ENCODE measurements at regions not wholly inside any gene's neighbourhood (a gene's known extent, or its start where the extent isn't known, plus 50 kb on each side); places are given as distances from the start of the nearest gene placed in this dataset.

GRCh38 chr3:25252291-25252690 is 175.8 kb upstream of the RARB start:
- H3K27me3 Mint-ChIP-seq: no peaks in the 10 kb centered on the region
- DNase-seq: no peak
- CTCF ChIA-PET: no interaction called here
- no peak overlapping the region for H3K4me3 Mint-ChIP-seq
- H3K4me1 Mint-ChIP-seq: no peaks in the 10 kb centered on the region
- H3K9me3 Mint-ChIP-seq: peaks cover 25% of the 10 kb centered on the region
- no peaks in the 10 kb centered on the region for H3K36me3 Mint-ChIP-seq
- no peak overlapping the region for H3K27ac Mint-ChIP-seq

- no peaks in the 10 kb centered on the region for H3K4me1 Mint-ChIP-seq
- H3K4me3 Mint-ChIP-seq: no peak overlapping the region
- H3K9me3 Mint-ChIP-seq: peaks cover 3% of the 10 kb centered on the region
- H3K36me3 Mint-ChIP-seq: no peaks in the 10 kb centered on the region
- CTCF ChIA-PET: no interaction called here
- H3K27me3 Mint-ChIP-seq: no peaks in the 10 kb centered on the region
- no peak overlapping the region for H3K27ac Mint-ChIP-seq
- DNase-seq: no peak
These were observed 171.0 kb upstream of the RARB start for GRCh38 chr3:25257026-25257425.

- Mint-ChIP-seq H3K27me3 (no peaks in the 10 kb centered on the region), H3K27ac (no peak overlapping the region), H3K36me3 (no peaks in the 10 kb centered on the region), H3K9me3 (peaks cover 3% of the 10 kb centered on the region), H3K4me1 (no peaks in the 10 kb centered on the region), H3K4me3 (no peak overlapping the region)
- no peak for DNase-seq
- CTCF ChIA-PET: no interaction called here
These were observed 168.2 kb upstream of the RARB start for GRCh38 chr3:25259871-25260270.

GRCh38 chr3:25262322-25262721 is 165.7 kb upstream of the RARB start:
- Mint-ChIP-seq H3K27ac (no peak overlapping the region), H3K36me3 (no peaks in the 10 kb centered on the region), H3K4me3 (no peak overlapping the region), H3K4me1 (no peaks in the 10 kb centered on the region), H3K9me3 (peaks cover 4% of the 10 kb centered on the region), H3K27me3 (no peaks in the 10 kb centered on the region)
- CTCF ChIA-PET: no interaction called here
- DNase-seq: no peak

GRCh38 chr3:25265284-25265683 is 162.8 kb upstream of the RARB start:
- Mint-ChIP-seq H3K27ac (no peak overlapping the region), H3K4me3 (no peak overlapping the region), H3K36me3 (no peaks in the 10 kb centered on the region), H3K27me3 (no peaks in the 10 kb centered on the region), H3K9me3 (peaks cover 9% of the 10 kb centered on the region), H3K4me1 (no peaks in the 10 kb centered on the region)
- no peak for DNase-seq
- CTCF ChIA-PET: no interaction called here

- DNase-seq: no peak
- no peak overlapping the region for H3K4me3 Mint-ChIP-seq
- no peaks in the 10 kb centered on the region for H3K36me3 Mint-ChIP-seq
- H3K4me1 Mint-ChIP-seq: no peaks in the 10 kb centered on the region
- CTCF ChIA-PET: no interaction called here
- no peaks in the 10 kb centered on the region for H3K27me3 Mint-ChIP-seq
- H3K9me3 Mint-ChIP-seq: peaks cover 8% of the 10 kb centered on the region
- no peak overlapping the region for H3K27ac Mint-ChIP-seq
These were observed 161.4 kb upstream of the RARB start for GRCh38 chr3:25266677-25267076.

- CTCF ChIA-PET: no interaction called here
- peaks cover 5% of the 10 kb centered on the region for H3K9me3 Mint-ChIP-seq
These were observed 156.0 kb upstream of the RARB start for GRCh38 chr3:25272090-25272489.

GRCh38 chr3:25273582-25274171 is 154.4 kb upstream of the RARB start:
- peaks cover under 1% of the 10 kb centered on the region for H3K9me3 Mint-ChIP-seq

More at GRCh38 chr3:25272090-25272489, 156.0 kb upstream of the RARB start:
- DNase-seq: no peak
- H3K36me3 Mint-ChIP-seq: no peaks in the 10 kb centered on the region
- no peaks in the 10 kb centered on the region for H3K27me3 Mint-ChIP-seq
- H3K4me1 Mint-ChIP-seq: no peaks in the 10 kb centered on the region
- no peak overlapping the region for H3K27ac Mint-ChIP-seq
- H3K4me3 Mint-ChIP-seq: no peak overlapping the region

GRCh38 chr3:25277503-25277902 is 150.6 kb upstream of the RARB start:
- H3K4me1 Mint-ChIP-seq: no peaks in the 10 kb centered on the region
- no peak overlapping the region for H3K27ac Mint-ChIP-seq
- CTCF ChIA-PET: no interaction called here
- H3K36me3 Mint-ChIP-seq: no peaks in the 10 kb centered on the region
- DNase-seq: no peak
- H3K27me3 Mint-ChIP-seq: no peaks in the 10 kb centered on the region
- no peak overlapping the region for H3K4me3 Mint-ChIP-seq
- H3K9me3 Mint-ChIP-seq: peaks cover 2% of the 10 kb centered on the region

More at GRCh38 chr3:25273582-25274171, 154.4 kb upstream of the RARB start:
- Mint-ChIP-seq H3K36me3 (no peaks in the 10 kb centered on the region), H3K4me1 (no peaks in the 10 kb centered on the region), H3K4me3 (no peak overlapping the region), H3K27ac (no peak overlapping the region), H3K27me3 (no peaks in the 10 kb centered on the region)
- CTCF ChIA-PET: no interaction called here
- DNase-seq: no peak

GRCh38 chr3:25281041-25281731 is 146.9 kb upstream of the RARB start:
- H3K4me3 Mint-ChIP-seq: no peak overlapping the region
- peaks cover 2% of the 10 kb centered on the region for H3K9me3 Mint-ChIP-seq
- no peaks in the 10 kb centered on the region for H3K36me3 Mint-ChIP-seq
- H3K27me3 Mint-ChIP-seq: no peaks in the 10 kb centered on the region
- CTCF ChIA-PET: no interaction called here
- no peaks in the 10 kb centered on the region for H3K4me1 Mint-ChIP-seq
- no peak for DNase-seq
- H3K27ac Mint-ChIP-seq: no peak overlapping the region

GRCh38 chr3:25281732-25282126 is 146.3 kb upstream of the RARB start:
- no peak overlapping the region for H3K4me3 Mint-ChIP-seq
- peaks cover 4% of the 10 kb centered on the region for H3K9me3 Mint-ChIP-seq
- no peaks in the 10 kb centered on the region for H3K4me1 Mint-ChIP-seq

GRCh38 chr3:25283613-25284012 is 144.4 kb upstream of the RARB start:
- peaks cover 4% of the 10 kb centered on the region for H3K9me3 Mint-ChIP-seq
- no peak overlapping the region for H3K27ac Mint-ChIP-seq
- no peaks in the 10 kb centered on the region for H3K36me3 Mint-ChIP-seq
- H3K4me1 Mint-ChIP-seq: no peaks in the 10 kb centered on the region
- CTCF ChIA-PET: no interaction called here
- H3K27me3 Mint-ChIP-seq: no peaks in the 10 kb centered on the region
- H3K4me3 Mint-ChIP-seq: no peak overlapping the region
- DNase-seq: no peak

More at GRCh38 chr3:25281732-25282126, 146.3 kb upstream of the RARB start:
- H3K36me3 Mint-ChIP-seq: no peaks in the 10 kb centered on the region
- H3K27me3 Mint-ChIP-seq: no peaks in the 10 kb centered on the region
- no peak overlapping the region for H3K27ac Mint-ChIP-seq
- no peak for DNase-seq
- CTCF ChIA-PET: no interaction called here

GRCh38 chr3:25284249-25284648 is 143.8 kb upstream of the RARB start:
- no peaks in the 10 kb centered on the region for H3K27me3 Mint-ChIP-seq
- H3K27ac Mint-ChIP-seq: no peak overlapping the region
- no peak overlapping the region for H3K4me3 Mint-ChIP-seq
- CTCF ChIA-PET: no interaction called here
- no peaks in the 10 kb centered on the region for H3K36me3 Mint-ChIP-seq
- no peak for DNase-seq
- H3K4me1 Mint-ChIP-seq: no peaks in the 10 kb centered on the region
- peaks cover 4% of the 10 kb centered on the region for H3K9me3 Mint-ChIP-seq

GRCh38 chr3:25287291-25287884 is 140.7 kb upstream of the RARB start:
- no peak overlapping the region for H3K27ac Mint-ChIP-seq
- no peaks in the 10 kb centered on the region for H3K4me1 Mint-ChIP-seq
- DNase-seq: no peak
- CTCF ChIA-PET: interaction anchor here (0.6 to 0.8 kb wide), 2 partner anchors 10 to 11 kb away, joined by 3 read pairs; no protein-coding TSS in a partner anchor
- H3K27me3 Mint-ChIP-seq: no peaks in the 10 kb centered on the region
- H3K36me3 Mint-ChIP-seq: no peaks in the 10 kb centered on the region
- H3K4me3 Mint-ChIP-seq: no peak overlapping the region
- H3K9me3 Mint-ChIP-seq: peaks cover 2% of the 10 kb centered on the region

- Mint-ChIP-seq H3K36me3 (no peaks in the 10 kb centered on the region), H3K27me3 (no peaks in the 10 kb centered on the region), H3K4me1 (no peaks in the 10 kb centered on the region), H3K9me3 (peaks cover 2% of the 10 kb centered on the region), H3K27ac (no peak overlapping the region), H3K4me3 (no peak overlapping the region)
- CTCF ChIA-PET: no interaction called here
- DNase-seq: no peak
These were observed 139.7 kb upstream of the RARB start for GRCh38 chr3:25288413-25288812.
